ENCODE measurements at regions not wholly inside any gene's neighbourhood (a gene's known extent, or its start where the extent isn't known, plus 50 kb on each side); places are given as distances from the start of the nearest gene placed in this dataset.
A peak's percentile ranks its signal among the peaks of the same experiment; 100 is the strongest.

GRCh38 chr5:125835293-125836172 is 587.7 kb upstream of the GRAMD2B start:
- TF ChIP-seq CTCF (conservative IDR thresholded peaks at IDR 0.05; ENCODE audit: control insufficient read depth, insufficient read depth, low read depth, low read length), result peak; percentile 64
- DNase-seq (ENCODE audit: low read depth), result peak; percentile 61
- H3K4me3 ChIP-seq (ENCODE audit: control insufficient read depth, low read depth, low read length), result no peak overlapping the region

GRCh38 chr5:125836256-125836655 is 587.0 kb upstream of the GRAMD2B start:
- DNase-seq (ENCODE audit: low read depth), result no peak
- no peak overlapping the region for H3K4me3 ChIP-seq (ENCODE audit: control insufficient read depth, low read depth, low read length)
- no peak for TF ChIP-seq CTCF (conservative IDR thresholded peaks at IDR 0.05; ENCODE audit: control insufficient read depth, insufficient read depth, low read depth, low read length)

GRCh38 chr5:125837866-125838265 is 585.3 kb upstream of the GRAMD2B start:
- DNase-seq (ENCODE audit: low read depth), result no peak
- H3K4me3 ChIP-seq (ENCODE audit: control insufficient read depth, low read depth, low read length), result no peak overlapping the region
- TF ChIP-seq CTCF (conservative IDR thresholded peaks at IDR 0.05; ENCODE audit: control insufficient read depth, insufficient read depth, low read depth, low read length), result no peak

GRCh38 chr5:125847561-125847960 is 575.6 kb upstream of the GRAMD2B start:
- no peak for DNase-seq (ENCODE audit: low read depth)

DNA sequence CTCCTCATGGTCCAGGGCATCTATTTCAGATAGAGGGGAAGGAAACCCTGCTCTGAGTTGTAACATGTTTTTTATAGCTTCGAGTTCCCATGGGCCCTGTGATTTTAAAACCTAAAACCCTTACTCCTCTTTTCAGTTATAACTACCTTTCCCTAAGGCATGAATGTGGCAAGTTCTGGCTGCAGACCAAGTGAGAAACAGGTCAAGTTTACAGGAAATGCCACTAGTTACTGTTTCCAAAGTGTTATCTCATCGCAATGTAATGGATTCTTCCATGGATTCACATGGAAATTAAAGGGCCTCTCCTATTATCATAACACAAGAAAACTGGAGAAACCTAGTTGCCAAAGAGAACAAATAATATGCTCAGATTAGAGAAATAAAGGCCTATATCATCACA is 574.5 kb upstream of the GRAMD2B start:
- H3K4me3 ChIP-seq (ENCODE audit: control insufficient read depth, low read depth, low read length), result no peak overlapping the region
- no peak for TF ChIP-seq CTCF (conservative IDR thresholded peaks at IDR 0.05; ENCODE audit: control insufficient read depth, insufficient read depth, low read depth, low read length)
- DNase-seq (ENCODE audit: low read depth), result no peak

More at GRCh38 chr5:125847561-125847960, 575.6 kb upstream of the GRAMD2B start:
- no peak for TF ChIP-seq CTCF (conservative IDR thresholded peaks at IDR 0.05; ENCODE audit: control insufficient read depth, insufficient read depth, low read depth, low read length)
- no peak overlapping the region for H3K4me3 ChIP-seq (ENCODE audit: control insufficient read depth, low read depth, low read length)

GRCh38 chr5:125856949-125857348 is 566.3 kb upstream of the GRAMD2B start:
- no peak for DNase-seq (ENCODE audit: low read depth)
- TF ChIP-seq CTCF (conservative IDR thresholded peaks at IDR 0.05; ENCODE audit: control insufficient read depth, insufficient read depth, low read depth, low read length), result no peak
- H3K4me3 ChIP-seq (ENCODE audit: control insufficient read depth, low read depth, low read length), result no peak overlapping the region

All from fibroblast of mammary gland (primary cell).